ENCODE measurements at regions not wholly inside any gene's neighbourhood (a gene's known extent, or its start where the extent isn't known, plus 50 kb on each side); places are given as distances from the start of the nearest gene placed in this dataset.
A peak's percentile ranks its signal among the peaks of the same experiment; 100 is the strongest.

GRCh38 chr6:99219788-99220187 is 129.7 kb downstream of the FAXC start:
- Histone ChIP-seq H2AFZ (ENCODE audit: low read length) (peak overlapping the region; percentile 18; the same call in 1 of the 2 replicates), H3K27me3 (replicated peaks in 1 of 4; ENCODE audit: control insufficient read depth in 3 of 4, extremely low read depth in 1 of 4, insufficient read depth in 3 of 4, low read length in 3 of 4) (no peaks in the 10 kb centered on the region), H3K14ac (ENCODE audit: insufficient read length) (no peak overlapping the region), H3K23me2 (ENCODE audit: low read depth, low read length) (no peaks in the 10 kb centered on the region), H3K18ac (ENCODE audit: extremely low read depth, low read length) (no peak overlapping the region), H3K79me1 (ENCODE audit: low read depth, low read length) (no peaks in the 10 kb centered on the region), H3K36me3 (ENCODE audit: control insufficient read depth in 2 of 4, insufficient read depth in 4 of 4, low read length in 3 of 4) (no peaks in the 10 kb centered on the region), H2BK15ac (ENCODE audit: low read length) (no peak overlapping the region; the same call in 1 of the 2 replicates), H3K56ac (replicated peaks; ENCODE audit: insufficient read length, low read depth, low read length) (no peak overlapping the region), H2AK5ac (ENCODE audit: low read depth, low read length) (no peak overlapping the region), H4K91ac (replicated peaks; ENCODE audit: insufficient read length, low read length) (no peak overlapping the region), H3K9ac (replicated peaks in 1 of 4; ENCODE audit: extremely low read depth in 1 of 4, low read depth in 3 of 4, low read length in 3 of 4) (no peak overlapping the region), H4K20me1 (replicated peaks in 1 of 2; ENCODE audit: control insufficient read depth in 1 of 2, insufficient read depth in 2 of 2, low read length in 2 of 2) (no peaks in the 10 kb centered on the region), H2BK12ac (ENCODE audit: low read depth, low read length) (no peak overlapping the region), H2BK5ac (ENCODE audit: low read depth, low read length) (no peak overlapping the region), H3K4me1 (replicated peaks in 1 of 4; ENCODE audit: control insufficient read depth in 3 of 4, insufficient read depth in 4 of 4, low read length in 3 of 4) (peaks cover 0 to 4% (median 2%) of the 10 kb centered on the region in 4 experiments; a peak in 4 of 7 replicates), H3K23ac (ENCODE audit: insufficient read length) (no peak overlapping the region), H3K27ac (ENCODE audit: low read depth, low read length) (no peak overlapping the region), H3K4me2 (ENCODE audit: insufficient read depth in 1 of 2, low read depth in 2 of 2, low read length in 2 of 2) (peak overlapping the region in 1 of 2 experiments; percentile 15; a peak in 1 of 4 replicates), H3K9me3 (ENCODE audit: insufficient read depth in 2 of 2, low read depth in 1 of 2, low read length in 1 of 2) (no peaks in the 10 kb centered on the region), H3K4ac (replicated peaks; ENCODE audit: insufficient read length, low read depth, low read length) (no peak overlapping the region), H4K5ac (ENCODE audit: insufficient read length, low read depth, low read length) (no peak overlapping the region), H4K8ac (ENCODE audit: extremely low read depth, insufficient read depth, low read length) (no peak overlapping the region), H3K79me2 (ENCODE audit: control insufficient read depth in 1 of 2, insufficient read depth in 2 of 2, low read length in 2 of 2) (no peaks in the 10 kb centered on the region), H2BK20ac (ENCODE audit: low read length) (no peak overlapping the region), H2BK120ac (replicated peaks; ENCODE audit: low read depth, low read length) (no peak overlapping the region), H3K4me3 (ENCODE audit: extremely low read depth in 1 of 4, insufficient read depth in 2 of 4, low read depth in 3 of 4, low read length in 4 of 4) (no peak overlapping the region)
- ChIA-PET CTCF (ENCODE audit: partially characterized antibody) (interaction anchor here (0.6 to 2.7 kb wide), 16 partner anchors 9 to 373 kb away, joined by 3 to 13 read pairs (median 4); no protein-coding TSS in a partner anchor), POLR2A (ENCODE audit: partially characterized antibody) (no interaction called here)
- 21% methylated on average over 4 of the region's 4 CpGs; no CpG with 5 or more reads in 1 of the 2 experiments for whole genome bisulfite sequencing, 2 experiments (ENCODE audit: extremely low coverage in 1 of 2, insufficient coverage in 1 of 2, insufficient read length in 1 of 2, insufficient replicate concordance in 2 of 2, low coverage in 1 of 2, low lambda C conversion rate in 2 of 2, missing lambda C conversion rate in 1 of 2)
- DNase-seq (ENCODE audit: low read depth in 1 of 2, low spot score in 2 of 2): peak; percentile 67 to 73
- peak; percentile 52 for FAIRE-seq
- TF ChIP-seq, protein P1, sequence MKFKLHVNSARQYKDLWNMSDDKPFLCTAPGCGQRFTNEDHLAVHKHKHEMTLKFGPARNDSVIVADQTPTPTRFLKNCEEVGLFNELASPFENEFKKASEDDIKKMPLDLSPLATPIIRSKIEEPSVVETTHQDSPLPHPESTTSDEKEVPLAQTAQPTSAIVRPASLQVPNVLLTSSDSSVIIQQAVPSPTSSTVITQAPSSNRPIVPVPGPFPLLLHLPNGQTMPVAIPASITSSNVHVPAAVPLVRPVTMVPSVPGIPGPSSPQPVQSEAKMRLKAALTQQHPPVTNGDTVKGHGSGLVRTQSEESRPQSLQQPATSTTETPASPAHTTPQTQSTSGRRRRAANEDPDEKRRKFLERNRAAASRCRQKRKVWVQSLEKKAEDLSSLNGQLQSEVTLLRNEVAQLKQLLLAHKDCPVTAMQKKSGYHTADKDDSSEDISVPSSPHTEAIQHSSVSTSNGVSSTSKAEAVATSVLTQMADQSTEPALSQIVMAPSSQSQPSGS (IDR thresholded peaks at IDR 0.05; ENCODE audit: low read length): no peak
- TF ChIP-seq SP4 (IDR thresholded peaks at IDR 0.05; ENCODE audit: low read length) (no peak), TCF12 (IDR thresholded peaks at IDR 0.05; ENCODE audit: low read depth, low read length) (0 out of 2 replicates have a peak, but pooled peaks have one; percentile 29), SIN3A (conservative IDR thresholded peaks at IDR 0.05 in 1 of 2, IDR thresholded peaks at IDR 0.05 in 1 of 2; ENCODE audit: low read depth in 1 of 2, low read length in 2 of 2) (peak in 1 of 2 experiments; percentile 71; a peak in 1 of 4 replicates), CEBPB (IDR thresholded peaks at IDR 0.05; ENCODE audit: low read depth, low read length) (no peak), SIX5 (IDR thresholded peaks at IDR 0.05; ENCODE audit: low read depth, low read length) (no peak), POLR2AphosphoS5 (IDR thresholded peaks at IDR 0.05; ENCODE audit: low read depth, low read length) (no peak), TBP (IDR thresholded peaks at IDR 0.05; ENCODE audit: low read depth, low read length) (peak; percentile 45; the same call in 1 of the 2 replicates)
